Stomach (tissue), 8 donors: ENCODE measurements at regions not wholly inside any gene's neighbourhood (a gene's known extent, or its start where the extent isn't known, plus 50 kb on each side); places are given as distances from the start of the nearest gene placed in this dataset.
"Not testable (repeated sequence)": the region's sequence is repeated elsewhere in the genome, so short reads cannot be mapped to it uniquely, and the experiment has no call there.

Experiments
- DNase-seq, 2 donors: peaks; one replicate each; pipeline versions ENCODE4 v3.0.0 to v3.0.0-alpha.2; 2013 to 2019
- H3K27ac ChIP-seq, 5 donors: fragments of 200-600 bp in 4 of 5; sonication (generic) in 4 of 5; one replicate each; pipeline ENCODE4 v1.5.1; 2013 to 2019; ENCODE audit warnings: mild to moderate bottlenecking in 1 of 5, moderate library complexity in 1 of 5
- H3K27me3 ChIP-seq, 3 donors: fragments of 200-600 bp; sonication (generic); one replicate each; pipeline ENCODE4 v1.5.1; 2017 to 2019; ENCODE audit warnings: mixed run types in 1 of 3
- H3K36me3 ChIP-seq, 4 donors: fragments of 200-600 bp; sonication (generic); 1 replicate in 3 of 4; 2 replicates in 1 of 4; pipeline ENCODE4 v1.5.1; 2016 to 2019
- H3K4me1 ChIP-seq, 4 donors: fragments of 200-600 bp; sonication (generic); one replicate each; pipeline ENCODE4 v1.5.1; 2016 to 2019
- H3K4me3 ChIP-seq, 4 donors: fragments of 200-600 bp; sonication (generic) in 3 of 4; one replicate each; pipeline ENCODE4 v1.5.1; 2016 to 2019; ENCODE audit warnings: mild to moderate bottlenecking in 1 of 4
- H3K9me3 ChIP-seq, 4 donors: fragments of 200-600 bp; sonication (generic); one replicate each; pipeline ENCODE4 v1.5.1; 2016 to 2019
- CTCF ChIP-seq, 7 experiments: fragments of 450-650 bp in 4 of 7; fragments of 200-600 bp in 3 of 7; sonication (generic) in 3 of 7; IDR thresholded peaks; one replicate each; pipeline ENCODE4 v1.5.1; 2016 to 2019; ENCODE audit warnings: antibody characterized with exemption in 7 of 7, control low read depth in 2 of 7, mild to moderate bottlenecking in 1 of 7
- EP300 ChIP-seq: sonication (generic); formaldehyde crosslinking; IDR thresholded peaks from one replicate; pipeline ENCODE4 v1.6.1; 2017; ENCODE audit warnings: antibody characterized with exemption
- POLR2A ChIP-seq, 4 donors: fragments of 450-650 bp; IDR thresholded peaks; one replicate each; pipeline ENCODE4 v1.6.1; 2016; ENCODE audit warnings: antibody characterized with exemption in 4 of 4, control low read depth in 2 of 4, mild to moderate bottlenecking in 1 of 4, moderate library complexity in 1 of 4
- POLR2AphosphoS5 ChIP-seq, 3 donors: sonication (generic); formaldehyde crosslinking; IDR thresholded peaks; one replicate each; pipeline ENCODE4 v1.6.1; 2016; ENCODE audit warnings: antibody characterized with exemption in 3 of 3
- WGBS, 5 donors: extraction: QIAGEN DNeasy Blood & Tissue Kit in 3 of 5; methylation state at CpG; one replicate each; pipeline versions ENCODE4 v1.1.5 to v1.1.7; 2013 to 2018; 5-methylcytosine and 5-hydroxymethylcytosine counted together
- intact Hi-C: fragments of 100-400 bp; cut with DNase I; formaldehyde crosslinking; loops from one replicate; pipeline ENCODE4 v1.15.1; 2023; ENCODE audit warnings: low total_unique reads
- donor health status: healthy with polysubstance abuse.
- donor health status: Bipolar disorder and iron deficiency.
- donor health status: healthy.

GRCh38 chr2:64277101-64277849 lies 133.1 kb upstream of the PELI1 start:
- peaks cover 11 to 41% (median 29%) of the 10 kb centered on the region in 4 donors for H3K4me1 ChIP-seq
- H3K4me3 ChIP-seq, result no peak overlapping the region
- intact Hi-C loops, result no loop called here
- no peaks in the 10 kb centered on the region for H3K36me3 ChIP-seq
- H3K27me3 ChIP-seq, result no peaks in the 10 kb centered on the region
- TF ChIP-seq POLR2AphosphoS5 (IDR thresholded peaks at IDR 0.05) (no peak), EP300 (no peak), CTCF (IDR thresholded peaks at IDR 0.05) (no peak), POLR2A (IDR thresholded peaks at IDR 0.05) (no peak)
- no peaks in the 10 kb centered on the region for H3K9me3 ChIP-seq
- WGBS, 5 donors, result 57 to 75% (median 68%) methylated on average over 8 to 9 of the region's 9 CpGs
- peak in 1 of 2 donors; percentile 80 for DNase-seq
- H3K27ac ChIP-seq, result peak overlapping the region in 3 of 5 donors; percentile 1 to 62 (median 60)

GRCh38 chr2:64280812-64281211 lies 136.6 kb upstream of the PELI1 start:
- intact Hi-C loops, result not testable (repeated sequence)

GRCh38 chr2:64283006-64283570 lies 138.9 kb upstream of the PELI1 start:
- Histone ChIP-seq H3K4me1 (peaks cover 0 to 12% (median 6%) of the 10 kb centered on the region in 4 donors), H3K27ac (peak overlapping the region in 3 of 5 donors; percentile 41 to 66 (median 47)), H3K36me3 (no peaks in the 10 kb centered on the region), H3K27me3 (no peaks in the 10 kb centered on the region), H3K4me3 (no peak overlapping the region), H3K9me3 (no peaks in the 10 kb centered on the region)
- WGBS, 5 donors, result 91 to 97% (median 94%) methylated on average over 5 of the region's 5 CpGs
- no peak for DNase-seq
- intact Hi-C loops, result no loop called here
- no peak for TF ChIP-seq POLR2AphosphoS5 (IDR thresholded peaks at IDR 0.05)
- TF ChIP-seq POLR2A (IDR thresholded peaks at IDR 0.05), result no peak

More at GRCh38 chr2:64280812-64281211, 136.6 kb upstream of the PELI1 start:
- not testable (repeated sequence) for H3K9me3 ChIP-seq, DNase-seq, H3K27me3 ChIP-seq, H3K36me3 ChIP-seq, H3K4me3 ChIP-seq, H3K27ac ChIP-seq
- 100% methylated on average over 1 to 2 of the region's 2 CpGs; no CpG with 5 or more reads in 3 of the 5 donors for WGBS, 5 donors
- H3K4me1 ChIP-seq, result peaks cover 0 to 21% (median 15%) of the 10 kb centered on the region in 4 donors

GRCh38 chr2:64283641-64284361 lies 139.6 kb upstream of the PELI1 start:
- 69 to 81% (median 72%) methylated on average over 15 of the region's 15 CpGs for WGBS, 5 donors
- intact Hi-C loops, result no loop called here
- H3K27me3 ChIP-seq, result no peaks in the 10 kb centered on the region
- no peak overlapping the region for H3K4me3 ChIP-seq
- H3K27ac ChIP-seq, result peak overlapping the region in 3 of 5 donors; percentile 41 to 66 (median 47)
- TF ChIP-seq EP300, result no peak
- TF ChIP-seq CTCF (IDR thresholded peaks at IDR 0.05), result no peak
- TF ChIP-seq POLR2A (IDR thresholded peaks at IDR 0.05), result no peak
- no peak for TF ChIP-seq POLR2AphosphoS5 (IDR thresholded peaks at IDR 0.05)
- no peaks in the 10 kb centered on the region for H3K9me3 ChIP-seq
- peaks cover 0 to 13% (median 9%) of the 10 kb centered on the region in 4 donors for H3K4me1 ChIP-seq
- H3K36me3 ChIP-seq, result no peaks in the 10 kb centered on the region
- DNase-seq, result peak in 1 of 2 donors; percentile 61

GRCh38 chr2:64284751-64285150 lies 140.5 kb upstream of the PELI1 start:
- Histone ChIP-seq H3K4me3 (no peak overlapping the region), H3K4me1 (peaks cover 0 to 22% (median 12%) of the 10 kb centered on the region in 4 donors), H3K36me3 (no peaks in the 10 kb centered on the region), H3K27me3 (no peaks in the 10 kb centered on the region), H3K9me3 (no peaks in the 10 kb centered on the region), H3K27ac (no peak overlapping the region)
- no peak for TF ChIP-seq POLR2AphosphoS5 (IDR thresholded peaks at IDR 0.05)
- TF ChIP-seq POLR2A (IDR thresholded peaks at IDR 0.05), result no peak
- no peak for TF ChIP-seq CTCF (IDR thresholded peaks at IDR 0.05)
- TF ChIP-seq EP300, result no peak
- intact Hi-C loops, result no loop called here
- WGBS, 5 donors, result 50 to 88% (median 75%) methylated on average over 3 of the region's 3 CpGs
- DNase-seq, result no peak
